ENCODE measurements at regions not wholly inside any gene's neighbourhood (a gene's known extent, or its start where the extent isn't known, plus 50 kb on each side); places are given as distances from the start of the nearest gene placed in this dataset.
"Not testable (repeated sequence)": the region's sequence is repeated elsewhere in the genome, so short reads cannot be mapped to it uniquely, and the experiment has no call there.

DNA sequence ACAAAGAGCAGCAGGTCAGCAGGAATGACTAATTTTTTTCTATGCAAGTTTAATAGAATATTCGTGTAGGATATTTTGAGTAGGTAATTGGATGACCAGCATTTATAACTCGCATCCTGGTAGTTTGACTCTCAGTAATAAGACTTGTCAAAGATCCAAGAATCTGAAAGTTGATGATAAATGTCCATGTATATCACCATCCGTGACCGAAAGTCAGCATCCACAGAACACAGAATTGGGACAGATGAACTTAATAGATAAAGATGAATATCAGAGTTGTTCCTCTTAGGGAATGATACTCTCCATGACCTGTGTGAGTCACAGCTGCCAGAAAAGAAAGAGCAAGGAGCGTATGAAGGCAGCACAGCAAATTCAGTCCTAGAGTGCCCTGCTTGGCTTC is 79.4 kb downstream of the CCDC74A start:
- not testable (repeated sequence) for H3K4me1 Mint-ChIP-seq; H3K4me3 Mint-ChIP-seq; H3K9me3 Mint-ChIP-seq; H3K36me3 Mint-ChIP-seq (ENCODE audit: low read depth); H3K27me3 Mint-ChIP-seq (ENCODE audit: low read depth, poor library complexity); H3K27ac Mint-ChIP-seq; DNase-seq

DNA sequence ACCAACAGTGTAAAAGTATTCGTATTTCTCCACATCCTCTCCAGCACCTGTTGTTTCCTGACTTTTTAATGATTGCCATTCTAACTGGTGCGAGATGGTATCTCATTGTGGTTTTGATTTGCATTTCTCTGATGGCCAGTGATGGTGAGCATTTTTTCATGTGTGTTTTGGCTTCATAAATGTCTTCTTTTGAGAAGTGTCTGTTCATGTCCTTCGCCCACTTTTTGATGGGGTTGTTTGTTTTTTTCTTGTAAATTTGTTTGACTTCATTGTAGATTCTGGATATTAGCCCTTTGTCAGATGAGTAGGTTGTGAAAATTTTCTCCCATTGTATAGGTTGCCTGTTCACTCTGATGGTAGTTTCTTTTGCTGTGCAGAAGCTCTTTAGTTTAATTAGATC is 86.9 kb downstream of the CCDC74A start:
- not testable (repeated sequence) for H3K4me3 Mint-ChIP-seq; H3K4me1 Mint-ChIP-seq; H3K9me3 Mint-ChIP-seq; H3K27me3 Mint-ChIP-seq (ENCODE audit: low read depth, poor library complexity); H3K36me3 Mint-ChIP-seq (ENCODE audit: low read depth); H3K27ac Mint-ChIP-seq; DNase-seq

DNA sequence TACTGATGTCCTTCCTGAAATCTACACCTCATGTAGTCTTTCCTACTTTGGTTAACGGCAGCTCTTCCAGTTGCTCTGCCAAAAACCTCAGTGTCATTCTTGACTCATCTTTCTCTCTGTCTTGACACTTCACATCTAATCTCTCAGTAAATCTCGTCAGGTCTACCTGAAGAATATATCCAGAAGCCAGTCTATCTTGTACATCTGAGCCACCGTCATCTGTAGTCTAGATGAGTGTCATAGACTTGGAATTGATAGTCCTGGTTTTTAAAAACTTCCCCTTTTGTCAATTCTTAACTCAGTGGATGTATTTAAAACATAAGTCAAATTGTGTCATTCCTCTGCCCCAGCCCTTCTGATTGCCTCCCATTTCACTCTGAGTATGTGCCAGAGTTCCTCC is 90.6 kb downstream of the CCDC74A start:
- not testable (repeated sequence) for H3K27me3 Mint-ChIP-seq (ENCODE audit: low read depth, poor library complexity); H3K36me3 Mint-ChIP-seq (ENCODE audit: low read depth); H3K4me1 Mint-ChIP-seq; H3K9me3 Mint-ChIP-seq; H3K4me3 Mint-ChIP-seq; DNase-seq; H3K27ac Mint-ChIP-seq

- H3K4me3 Mint-ChIP-seq; H3K27ac Mint-ChIP-seq; H3K27me3 Mint-ChIP-seq (ENCODE audit: low read depth, poor library complexity); H3K9me3 Mint-ChIP-seq; H3K36me3 Mint-ChIP-seq (ENCODE audit: low read depth); DNase-seq; H3K4me1 Mint-ChIP-seq: not testable (repeated sequence)
Observed at GRCh38 chr2:131622874-131623273, 95.2 kb downstream of the CCDC74A start.

GRCh38 chr2:131626011-131626410 is 98.3 kb downstream of the CCDC74A start:
- not testable (repeated sequence) for H3K27ac Mint-ChIP-seq, DNase-seq

DNA sequence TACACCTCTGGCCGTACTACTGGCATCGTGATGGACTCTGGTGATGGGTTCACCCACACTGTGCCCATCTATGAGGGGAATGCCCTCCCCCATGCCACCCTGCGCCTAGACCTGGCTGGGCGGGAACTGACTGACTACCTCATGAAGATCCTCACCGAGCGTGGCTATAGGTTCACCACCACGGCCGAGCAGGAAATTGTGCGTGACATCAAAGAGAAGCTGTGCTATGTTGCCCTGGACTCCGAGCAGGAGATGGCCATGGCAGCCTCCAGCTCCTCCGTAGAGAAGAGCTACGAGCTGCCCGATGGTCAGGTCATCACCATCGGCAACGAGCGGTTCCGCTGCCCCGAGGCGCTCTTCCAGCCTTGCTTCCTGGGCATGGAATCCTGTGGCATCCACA is 98.9 kb downstream of the CCDC74A start:
- not testable (repeated sequence) for H3K4me1 Mint-ChIP-seq; H3K36me3 Mint-ChIP-seq (ENCODE audit: low read depth); H3K27ac Mint-ChIP-seq; H3K9me3 Mint-ChIP-seq; H3K27me3 Mint-ChIP-seq (ENCODE audit: low read depth, poor library complexity); DNase-seq; H3K4me3 Mint-ChIP-seq

More at GRCh38 chr2:131626011-131626410, 98.3 kb downstream of the CCDC74A start:
- H3K27me3 Mint-ChIP-seq (ENCODE audit: low read depth, poor library complexity); H3K4me3 Mint-ChIP-seq; H3K9me3 Mint-ChIP-seq; H3K4me1 Mint-ChIP-seq; H3K36me3 Mint-ChIP-seq (ENCODE audit: low read depth): not testable (repeated sequence)

DNA sequence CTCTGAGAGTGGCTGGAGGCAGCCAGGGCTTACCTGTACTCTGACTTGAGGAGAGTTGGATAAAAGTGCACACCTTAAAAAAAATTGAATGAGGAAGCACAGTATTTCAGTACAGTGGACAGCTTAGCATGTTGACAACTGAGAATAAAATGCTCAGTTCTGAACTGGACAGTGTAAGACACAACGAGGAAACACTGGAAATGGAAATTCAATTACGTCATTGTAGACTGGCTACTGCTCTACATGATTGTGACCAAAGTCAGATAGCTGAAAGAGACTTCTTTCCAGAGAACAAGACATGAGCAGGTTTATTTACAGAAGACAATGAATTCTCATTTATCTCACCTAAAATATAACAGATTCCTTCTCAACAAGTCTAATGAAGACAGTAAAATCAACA is 100.1 kb downstream of the CCDC74A start:
- H3K4me3 Mint-ChIP-seq; H3K36me3 Mint-ChIP-seq (ENCODE audit: low read depth); DNase-seq; H3K9me3 Mint-ChIP-seq; H3K27ac Mint-ChIP-seq; H3K4me1 Mint-ChIP-seq: not testable (repeated sequence)
- H3K27me3 Mint-ChIP-seq (ENCODE audit: low read depth, poor library complexity): peaks cover 13% of the 10 kb centered on the region

DNA sequence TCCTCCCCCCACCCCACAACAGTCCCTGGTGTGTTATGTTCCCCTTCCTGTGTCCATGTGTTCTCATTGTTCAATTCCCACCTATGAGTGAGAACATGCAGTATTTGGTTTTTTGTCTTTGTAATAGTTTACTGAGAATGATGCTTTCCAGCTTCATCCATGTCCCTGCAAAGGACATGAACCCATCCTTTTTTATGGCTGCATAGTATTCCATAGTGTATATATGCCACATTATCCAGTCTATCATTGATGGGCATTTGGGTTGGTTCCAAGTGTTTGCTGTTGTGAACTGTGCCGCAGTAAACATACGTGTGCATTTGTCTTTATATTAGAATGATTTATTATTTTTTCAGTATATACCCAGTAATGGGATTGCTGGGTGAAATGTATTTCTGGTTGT is 104.0 kb downstream of the CCDC74A start:
- not testable (repeated sequence) for H3K4me3 Mint-ChIP-seq; H3K36me3 Mint-ChIP-seq (ENCODE audit: low read depth); H3K27ac Mint-ChIP-seq; DNase-seq; H3K27me3 Mint-ChIP-seq (ENCODE audit: low read depth, poor library complexity); H3K9me3 Mint-ChIP-seq; H3K4me1 Mint-ChIP-seq

GRCh38 chr2:131633405-131633804 is 105.7 kb downstream of the CCDC74A start:
- not testable (repeated sequence) for DNase-seq; H3K4me1 Mint-ChIP-seq; H3K27ac Mint-ChIP-seq; H3K9me3 Mint-ChIP-seq; H3K36me3 Mint-ChIP-seq (ENCODE audit: low read depth); H3K27me3 Mint-ChIP-seq (ENCODE audit: low read depth, poor library complexity); H3K4me3 Mint-ChIP-seq

DNA sequence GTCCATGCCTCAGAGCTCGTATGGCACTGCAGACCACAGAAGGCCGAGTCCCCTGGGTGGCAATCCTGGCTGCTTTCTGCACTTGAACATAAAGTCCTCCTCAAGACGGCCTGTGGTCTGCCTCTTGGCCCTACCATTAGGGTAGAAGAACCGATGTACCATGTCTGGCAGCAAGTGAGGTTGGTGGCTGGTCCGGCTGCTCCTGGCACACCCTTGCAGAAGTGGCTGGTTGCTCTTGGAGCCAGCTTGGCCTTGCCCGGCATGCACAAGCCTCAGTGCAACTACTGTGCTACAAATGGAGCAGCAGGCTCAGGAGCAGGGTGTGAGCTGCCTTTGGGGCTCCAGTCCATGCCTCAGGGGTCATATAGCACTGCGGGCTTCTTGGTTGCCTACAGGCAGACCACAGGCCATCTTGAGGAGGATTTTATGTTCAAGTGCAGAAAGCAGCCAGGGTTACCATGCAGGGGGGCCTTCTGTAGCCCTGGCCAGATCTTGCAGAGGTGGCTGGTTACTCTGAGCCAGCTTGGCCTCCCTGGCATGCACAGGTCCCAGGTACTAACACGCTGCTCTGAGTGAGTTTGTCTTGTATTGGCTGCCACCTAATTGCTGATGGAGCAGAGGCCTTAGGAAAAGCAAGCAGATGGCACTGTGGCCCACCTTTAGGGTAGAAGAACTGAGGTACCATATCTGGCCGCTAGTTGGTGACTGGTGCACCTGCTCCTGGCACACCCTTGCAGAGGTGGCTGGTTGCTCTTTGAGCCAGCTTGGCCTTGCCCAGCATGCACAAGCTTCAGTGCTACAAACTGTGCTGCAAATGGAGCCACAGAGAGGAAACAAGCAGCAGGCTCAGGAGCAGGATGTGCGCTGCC is 106.4 kb downstream of the CCDC74A start:
- H3K4me3 Mint-ChIP-seq; H3K36me3 Mint-ChIP-seq (ENCODE audit: low read depth); H3K27ac Mint-ChIP-seq; DNase-seq; H3K4me1 Mint-ChIP-seq; H3K9me3 Mint-ChIP-seq; H3K27me3 Mint-ChIP-seq (ENCODE audit: low read depth, poor library complexity): not testable (repeated sequence)

DNA sequence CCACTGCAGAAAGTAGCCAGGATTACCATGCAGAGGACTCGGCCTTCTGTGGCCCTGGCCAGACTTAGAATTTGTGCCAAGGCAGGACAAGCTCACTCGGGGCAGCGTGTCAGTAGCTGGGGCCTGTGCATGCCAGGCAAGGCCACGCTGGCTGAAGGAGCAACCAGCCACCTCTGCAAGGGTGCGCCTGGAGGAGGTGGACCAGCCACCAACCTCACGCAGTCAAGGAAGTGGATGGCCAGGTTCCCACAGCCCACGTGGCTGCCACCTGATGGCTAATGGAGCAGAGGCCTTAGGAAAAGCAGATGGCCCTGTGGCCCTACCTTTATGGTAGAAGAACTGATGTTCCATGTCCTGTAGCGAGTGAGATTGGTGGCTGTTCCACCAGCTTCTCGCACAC is 107.9 kb downstream of the CCDC74A start:
- Mint-ChIP-seq H3K9me3 (no peaks in the 10 kb centered on the region), H3K36me3 (ENCODE audit: low read depth) (no peaks in the 10 kb centered on the region), H3K27me3 (ENCODE audit: low read depth, poor library complexity) (peaks cover 3% of the 10 kb centered on the region), H3K27ac (no peak overlapping the region), H3K4me3 (no peak overlapping the region), H3K4me1 (peaks cover under 1% of the 10 kb centered on the region)
- no peak for DNase-seq
- TF ChIP-seq, protein P1, sequence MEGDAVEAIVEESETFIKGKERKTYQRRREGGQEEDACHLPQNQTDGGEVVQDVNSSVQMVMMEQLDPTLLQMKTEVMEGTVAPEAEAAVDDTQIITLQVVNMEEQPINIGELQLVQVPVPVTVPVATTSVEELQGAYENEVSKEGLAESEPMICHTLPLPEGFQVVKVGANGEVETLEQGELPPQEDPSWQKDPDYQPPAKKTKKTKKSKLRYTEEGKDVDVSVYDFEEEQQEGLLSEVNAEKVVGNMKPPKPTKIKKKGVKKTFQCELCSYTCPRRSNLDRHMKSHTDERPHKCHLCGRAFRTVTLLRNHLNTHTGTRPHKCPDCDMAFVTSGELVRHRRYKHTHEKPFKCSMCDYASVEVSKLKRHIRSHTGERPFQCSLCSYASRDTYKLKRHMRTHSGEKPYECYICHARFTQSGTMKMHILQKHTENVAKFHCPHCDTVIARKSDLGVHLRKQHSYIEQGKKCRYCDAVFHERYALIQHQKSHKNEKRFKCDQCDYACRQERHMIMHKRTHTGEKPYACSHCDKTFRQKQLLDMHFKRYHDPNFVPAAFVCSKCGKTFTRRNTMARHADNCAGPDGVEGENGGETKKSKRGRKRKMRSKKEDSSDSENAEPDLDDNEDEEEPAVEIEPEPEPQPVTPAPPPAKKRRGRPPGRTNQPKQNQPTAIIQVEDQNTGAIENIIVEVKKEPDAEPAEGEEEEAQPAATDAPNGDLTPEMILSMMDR (IDR thresholded peaks at IDR 0.05): no peak

DNA sequence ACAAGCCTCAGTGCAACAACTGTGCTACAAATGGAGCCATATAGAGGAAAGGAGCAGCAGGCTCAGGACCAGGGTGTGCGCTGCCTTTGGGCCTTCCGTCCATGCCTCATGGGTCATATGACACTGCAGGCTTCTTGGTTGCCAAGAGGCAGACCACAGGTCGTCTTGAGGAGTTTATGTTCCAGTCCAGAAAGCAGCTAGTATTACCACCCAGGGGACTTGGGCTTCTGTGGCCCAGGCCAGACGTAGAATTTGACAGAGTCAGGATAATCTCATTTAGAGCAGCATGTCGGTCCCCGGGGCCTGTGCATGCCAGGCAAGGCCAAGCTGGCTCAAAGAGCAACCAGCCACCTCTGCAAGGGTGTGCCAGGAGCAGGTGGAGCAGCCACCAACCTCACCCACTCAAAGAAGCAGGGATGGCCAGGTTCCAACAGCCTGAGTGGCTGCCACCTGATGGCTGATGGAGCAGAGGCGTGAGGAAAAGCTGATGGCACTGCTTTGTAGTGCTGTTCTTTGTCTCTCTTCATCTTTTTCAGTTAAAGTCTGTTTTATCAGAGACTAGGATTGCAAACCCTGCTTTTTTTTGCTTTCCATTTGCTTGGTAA is 109.1 kb downstream of the CCDC74A start:
- not testable (repeated sequence) for H3K27me3 Mint-ChIP-seq (ENCODE audit: low read depth, poor library complexity); H3K9me3 Mint-ChIP-seq; H3K27ac Mint-ChIP-seq; H3K4me3 Mint-ChIP-seq; DNase-seq; H3K36me3 Mint-ChIP-seq (ENCODE audit: low read depth)
- peaks cover 12% of the 10 kb centered on the region for H3K4me1 Mint-ChIP-seq

DNA sequence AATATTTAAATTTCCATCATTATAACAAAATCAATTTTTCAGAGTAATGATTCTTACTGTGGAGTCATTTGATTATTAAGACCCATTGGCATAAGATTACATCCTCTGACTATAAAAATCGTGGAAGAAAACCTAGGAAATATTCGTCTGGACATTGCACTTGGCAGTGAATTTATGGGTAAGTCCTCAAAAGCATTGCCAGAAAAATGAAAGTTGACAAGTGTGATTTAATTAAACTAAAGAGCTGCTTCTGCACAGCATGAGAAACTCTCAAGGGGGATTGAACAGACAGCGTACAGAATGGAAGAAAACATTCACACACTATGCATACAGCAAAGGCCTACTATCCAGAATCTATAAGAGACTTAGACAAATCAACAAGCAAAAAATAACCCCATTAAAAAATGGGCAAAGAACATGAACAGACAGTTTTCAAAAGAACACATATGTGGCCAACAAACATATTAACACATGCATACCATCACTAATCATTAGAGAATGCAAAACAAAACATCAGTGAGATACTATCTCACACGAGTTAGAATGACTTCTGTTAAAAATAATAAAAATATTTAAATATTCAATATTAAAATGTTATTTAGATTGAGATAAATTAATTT is 111.4 kb downstream of the CCDC74A start:
- not testable (repeated sequence) for H3K36me3 Mint-ChIP-seq (ENCODE audit: low read depth); H3K27me3 Mint-ChIP-seq (ENCODE audit: low read depth, poor library complexity); DNase-seq; H3K9me3 Mint-ChIP-seq; H3K4me3 Mint-ChIP-seq; H3K27ac Mint-ChIP-seq
- H3K4me1 Mint-ChIP-seq: peaks cover 19% of the 10 kb centered on the region
